Tibial nerve (tissue), 4 donors: ENCODE measurements at regions not wholly inside any gene's neighbourhood (a gene's known extent, or its start where the extent isn't known, plus 50 kb on each side); places are given as distances from the start of the nearest gene placed in this dataset.

Experiments used
- CTCF ChIP-seq, 5 experiments: fragments of 200-600 bp in 3 of 5; fragments of 450-650 bp in 2 of 5; sonication (generic) in 3 of 5; IDR thresholded peaks; one replicate each; pipeline ENCODE4 v1.5.1; 2016 to 2019; ENCODE audit warnings: antibody characterized with exemption in 5 of 5, mild to moderate bottlenecking in 3 of 5, moderate library complexity in 2 of 5
- EP300 ChIP-seq, 2 donors: sonication (generic); formaldehyde crosslinking; IDR thresholded peaks; one replicate each; pipeline ENCODE4 v1.6.1; 2017; ENCODE audit warnings: antibody characterized with exemption in 2 of 2, mild to moderate bottlenecking in 1 of 2
- POLR2A ChIP-seq, 2 donors: fragments of 450-650 bp; IDR thresholded peaks; one replicate each; pipeline ENCODE4 v1.6.1; 2017; ENCODE audit warnings: antibody characterized with exemption in 2 of 2, mild to moderate bottlenecking in 2 of 2, moderate library complexity in 2 of 2

GRCh38 chr15:62643572-62643971 is 399.0 kb upstream of the TPM1 start:
- no peak for TF ChIP-seq POLR2A (IDR thresholded peaks at IDR 0.05)
- TF ChIP-seq CTCF (IDR thresholded peaks at IDR 0.05): no peak
- no peak for TF ChIP-seq EP300 (IDR thresholded peaks at IDR 0.05)
